ENCODE measurements at regions not wholly inside any gene's neighbourhood (a gene's known extent, or its start where the extent isn't known, plus 50 kb on each side); places are given as distances from the start of the nearest gene placed in this dataset.
A peak's percentile ranks its signal among the peaks of the same experiment; 100 is the strongest.

GRCh38 chr22:48896766-48897644 is 930.7 kb downstream of the BRD1 start:
- TF ChIP-seq CTCF (IDR thresholded peaks at IDR 0.05) = no peak
- Mint-ChIP-seq H3K27ac (no peak overlapping the region), H3K4me1 (ENCODE audit: low read depth) (no peaks in the 10 kb centered on the region), H3K9me3 (peaks cover 70% of the 10 kb centered on the region), H3K4me3 (no peak overlapping the region), H3K27me3 (ENCODE audit: insufficient read depth) (no peaks in the 10 kb centered on the region; the same call in 1 of the 2 replicates), H3K36me3 (ENCODE audit: low read depth) (0 out of 2 replicates have a peak, but pooled peaks cover 4% of the 10 kb centered on the region)
- DNase-seq = no peak

GRCh38 chr22:48895831-48896765 is 931.6 kb downstream of the BRD1 start:
- Mint-ChIP-seq H3K4me1 (ENCODE audit: low read depth) (no peaks in the 10 kb centered on the region), H3K27me3 (ENCODE audit: insufficient read depth) (no peaks in the 10 kb centered on the region; the same call in 1 of the 2 replicates), H3K9me3 (peaks cover 75% of the 10 kb centered on the region), H3K4me3 (no peak overlapping the region), H3K36me3 (ENCODE audit: low read depth) (0 out of 2 replicates have a peak, but pooled peaks cover 4% of the 10 kb centered on the region), H3K27ac (no peak overlapping the region)
- DNase-seq = no peak
- no peak for TF ChIP-seq CTCF (IDR thresholded peaks at IDR 0.05)

- Mint-ChIP-seq H3K27me3 (ENCODE audit: insufficient read depth) (peaks cover 1% of the 10 kb centered on the region), H3K4me3 (no peak overlapping the region), H3K27ac (no peak overlapping the region), H3K9me3 (peaks cover 73% of the 10 kb centered on the region), H3K36me3 (ENCODE audit: low read depth) (0 out of 2 replicates have a peak, but pooled peaks cover 4% of the 10 kb centered on the region), H3K4me1 (ENCODE audit: low read depth) (no peaks in the 10 kb centered on the region)
- DNase-seq = no peak
- no peak for TF ChIP-seq CTCF (IDR thresholded peaks at IDR 0.05)
Observed at GRCh38 chr22:48895336-48895735, 932.3 kb downstream of the BRD1 start.

- H3K9me3 Mint-ChIP-seq = peaks cover 68% of the 10 kb centered on the region
- no peak overlapping the region for H3K4me3 Mint-ChIP-seq
- no peak overlapping the region for H3K27ac Mint-ChIP-seq
- DNase-seq = no peak
- no peaks in the 10 kb centered on the region for H3K4me1 Mint-ChIP-seq (ENCODE audit: low read depth)
- no peak for TF ChIP-seq CTCF (IDR thresholded peaks at IDR 0.05)
- peaks cover 4% of the 10 kb centered on the region; the same call in 1 of the 2 replicates for H3K36me3 Mint-ChIP-seq (ENCODE audit: low read depth)
- H3K27me3 Mint-ChIP-seq (ENCODE audit: insufficient read depth) = peaks cover 1% of the 10 kb centered on the region
Observed at GRCh38 chr22:48894804-48895250, 932.8 kb downstream of the BRD1 start.

- Mint-ChIP-seq H3K4me1 (ENCODE audit: low read depth) (no peaks in the 10 kb centered on the region), H3K27me3 (ENCODE audit: insufficient read depth) (peaks cover 3% of the 10 kb centered on the region), H3K27ac (no peak overlapping the region), H3K4me3 (no peak overlapping the region), H3K36me3 (ENCODE audit: low read depth) (peaks cover 4% of the 10 kb centered on the region; the same call in 1 of the 2 replicates), H3K9me3 (peaks cover 62% of the 10 kb centered on the region)
- peak; percentile 20; the same call in 1 of the 2 replicates for TF ChIP-seq CTCF (IDR thresholded peaks at IDR 0.05)
- DNase-seq = no peak
Observed at GRCh38 chr22:48894064-48894671, 933.5 kb downstream of the BRD1 start.
